Left ventricle myocardium superior (tissue), 1 donor: ENCODE measurements at regions not wholly inside any gene's neighbourhood (a gene's known extent, or its start where the extent isn't known, plus 50 kb on each side); places are given as distances from the start of the nearest gene placed in this dataset.
"Not testable (repeated sequence)": the region's sequence is repeated elsewhere in the genome, so short reads cannot be mapped to it uniquely, and the experiment has no call there.

Experiments used
- ATAC-seq: fragments of 200-7000 bp; cut with Tn5 transposase; one replicate; pipeline ENCODE4 v1.9.1; 2020; ENCODE audit warnings: mild to moderate bottlenecking, moderate library complexity
- DNase-seq: peaks from one replicate; pipeline ENCODE4 v3.0.0-alpha.2; 2020
- intact Hi-C: fragments of 100-400 bp; cut with micrococcal nuclease; formaldehyde crosslinking; loops from one replicate; pipeline ENCODE4 v1.11.0; 2022
- donor health status: DM: no; HTN: yes; CAD: no; lungs with severe emphysema.

- ATAC-seq (no peak), DNase-seq (no peak)
- intact Hi-C loops = no loop called here
Measured at GRCh38 chr17:34424814-34425491, 61.9 kb upstream of the CCL1 start.

GRCh38 chr17:34423978-34424813 lies 61.2 kb upstream of the CCL1 start:
- intact Hi-C loops = no loop called here
- ATAC-seq (no peak), DNase-seq (no peak)

GRCh38 chr17:34423315-34423714 lies 60.3 kb upstream of the CCL1 start:
- DNase-seq, intact Hi-C loops, ATAC-seq: not testable (repeated sequence)

- ATAC-seq (no peak), DNase-seq (no peak)
- intact Hi-C loops = no loop called here
Measured at GRCh38 chr17:34420900-34421299, 57.9 kb upstream of the CCL1 start.

- ATAC-seq = peak; percentile 72
- intact Hi-C loops = no loop called here
- DNase-seq = peak; percentile 52
Measured at GRCh38 chr17:34420254-34420766, 57.3 kb upstream of the CCL1 start.

- intact Hi-C loops = loop anchor here (5.0 kb wide), 1 partner anchor 221 kb away; no protein-coding TSS in a partner anchor
- ATAC-seq = no peak
Measured at GRCh38 chr17:34416116-34416515, 53.1 kb upstream of the CCL1 start.

GRCh38 chr17:34414339-34414738 lies 51.3 kb upstream of the CCL1 start:
- intact Hi-C loops = no loop called here
- ATAC-seq (no peak), DNase-seq (no peak)

More at GRCh38 chr17:34416116-34416515, 53.1 kb upstream of the CCL1 start:
- DNase-seq = no peak

GRCh38 chr17:34413443-34414119 lies 50.5 kb upstream of the CCL1 start:
- DNase-seq (no peak), ATAC-seq (no peak)
- intact Hi-C loops = no loop called here

GRCh38 chr17:34412965-34413441 lies 50.0 kb upstream of the CCL1 start:
- ATAC-seq (no peak), DNase-seq (no peak)
- intact Hi-C loops = no loop called here
